ENCODE measurements at regions not wholly inside any gene's neighbourhood (a gene's known extent, or its start where the extent isn't known, plus 50 kb on each side); places are given as distances from the start of the nearest gene placed in this dataset.
"Not testable (repeated sequence)": the region's sequence is repeated elsewhere in the genome, so short reads cannot be mapped to it uniquely, and the experiment has no call there.

DNA sequence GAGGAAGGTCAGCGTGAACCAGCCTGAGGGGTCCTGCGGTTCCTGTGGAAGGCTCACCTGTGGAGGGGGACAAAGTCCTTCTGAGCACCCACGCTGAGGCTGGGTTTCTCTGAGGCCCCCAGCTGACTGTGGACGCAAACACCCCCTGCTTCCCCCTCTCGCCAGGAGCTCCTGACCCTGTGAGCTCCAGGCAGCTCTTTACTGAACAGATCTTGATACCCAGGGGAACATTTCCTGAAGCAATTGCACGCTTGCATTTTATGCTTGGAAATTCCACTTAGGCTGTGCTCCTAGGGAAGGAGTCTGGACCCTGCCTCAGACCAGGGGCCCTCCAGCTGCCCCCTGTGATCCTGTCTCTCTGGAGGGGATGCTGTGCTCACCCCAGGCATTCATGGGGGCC, 454.2 kb upstream of the B3GAT1 start:
- no peak for DNase-seq (ENCODE audit: low spot score)

DNA sequence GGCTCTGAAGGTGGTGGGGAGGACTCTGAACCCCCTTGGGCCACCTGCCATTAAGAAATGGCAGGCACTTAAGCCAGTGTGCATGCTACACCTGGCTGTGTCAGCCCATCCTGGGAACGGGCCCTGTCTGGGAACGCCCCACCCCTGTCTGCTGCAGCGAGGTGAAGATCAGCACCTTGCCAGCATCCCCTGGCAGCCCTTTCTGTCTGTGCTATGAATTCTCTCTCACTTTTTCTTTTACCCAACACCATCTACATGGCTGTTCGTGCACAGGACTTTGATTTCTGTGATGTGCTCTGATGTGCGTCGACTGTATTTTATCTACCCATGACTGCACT, 452.9 kb upstream of the B3GAT1 start:
- DNase-seq (ENCODE audit: low spot score) = no peak

DNA sequence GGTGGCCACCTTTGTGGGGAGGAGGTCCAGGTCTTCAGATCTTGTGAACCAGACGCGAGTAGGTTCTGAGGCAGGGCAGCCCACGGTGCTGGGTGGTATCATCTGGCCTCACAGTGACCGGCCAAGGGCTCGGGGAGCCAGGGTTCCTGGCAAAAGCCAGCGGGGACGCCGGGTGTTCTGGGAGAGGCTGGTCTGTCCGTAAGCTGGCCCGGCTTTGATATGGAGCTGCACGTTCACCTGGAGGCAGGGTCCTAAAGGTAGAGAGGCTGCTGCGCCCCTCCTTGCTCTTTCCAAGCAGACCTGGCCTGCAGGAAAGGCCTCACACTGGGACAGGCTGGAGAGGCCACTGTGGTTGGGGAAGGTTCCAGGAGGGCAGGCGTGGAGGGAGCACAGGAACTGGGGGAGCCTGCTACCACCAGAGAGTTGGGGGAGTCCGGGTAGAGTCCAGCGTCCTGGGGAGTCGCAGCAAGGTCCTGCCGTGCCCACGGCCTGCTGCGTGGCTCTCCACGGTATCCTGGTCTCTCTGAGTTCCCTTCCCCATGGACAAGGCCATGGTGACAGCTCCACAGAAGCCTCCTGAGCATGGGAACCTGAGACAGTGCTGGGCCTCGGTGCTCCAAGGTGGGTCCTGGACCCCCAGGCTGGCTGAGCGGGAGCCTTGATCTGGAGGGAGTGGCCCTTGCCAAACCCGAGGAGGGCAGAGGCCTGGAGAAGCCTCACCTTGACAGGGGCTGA, 452.4 kb upstream of the B3GAT1 start:
- no peak for DNase-seq (ENCODE audit: low spot score)

DNA sequence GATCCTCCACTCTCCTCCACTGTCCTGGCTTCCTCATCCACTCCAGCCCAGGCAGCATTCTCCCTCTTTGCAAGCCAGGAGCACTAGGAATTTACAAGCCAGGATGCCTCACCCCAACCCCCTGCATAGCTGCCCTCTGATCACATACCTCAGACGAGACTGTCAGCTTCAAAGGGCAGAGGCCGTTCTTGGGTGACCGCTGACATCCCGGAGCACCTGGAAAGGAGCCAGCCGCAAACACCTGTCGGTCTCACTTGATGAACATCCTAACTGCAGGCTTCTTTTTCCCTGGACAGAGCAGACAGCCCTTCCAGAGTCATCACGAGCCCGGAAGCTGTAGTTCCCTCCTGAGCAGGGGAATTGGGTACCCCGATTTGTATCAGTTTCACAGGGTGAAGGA, 451.3 kb upstream of the B3GAT1 start:
- DNase-seq (ENCODE audit: low spot score) = no peak

DNA sequence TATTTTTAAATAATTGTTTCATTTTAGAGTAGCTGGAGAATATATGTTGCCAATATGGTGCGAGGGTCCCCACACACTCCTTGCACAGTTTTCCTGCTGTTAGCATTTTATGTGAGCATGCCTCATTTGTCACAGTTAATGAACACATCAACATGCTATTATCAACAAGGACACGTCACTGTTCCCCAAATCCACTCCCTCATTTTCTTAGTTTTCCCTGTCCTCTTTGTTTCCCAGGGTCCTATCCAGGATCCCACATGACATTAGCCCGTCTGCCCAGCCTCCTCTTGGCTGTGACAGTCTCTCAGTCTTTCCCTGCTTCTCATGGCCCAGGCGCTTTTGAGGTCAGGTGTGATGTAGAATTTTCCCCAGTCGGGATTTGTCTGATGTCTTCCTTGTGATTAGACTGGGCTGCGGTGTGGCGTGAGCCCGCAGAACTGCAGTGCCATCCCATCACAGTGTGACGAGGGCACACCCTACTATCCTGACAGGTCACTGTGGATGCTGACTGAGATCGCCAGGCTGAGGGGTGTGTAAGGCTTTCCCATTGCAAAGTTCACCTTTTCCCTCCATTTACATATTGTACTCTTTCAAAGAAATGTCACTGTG, 450.6 kb upstream of the B3GAT1 start:
- DNase-seq (ENCODE audit: low spot score) = no peak

DNA sequence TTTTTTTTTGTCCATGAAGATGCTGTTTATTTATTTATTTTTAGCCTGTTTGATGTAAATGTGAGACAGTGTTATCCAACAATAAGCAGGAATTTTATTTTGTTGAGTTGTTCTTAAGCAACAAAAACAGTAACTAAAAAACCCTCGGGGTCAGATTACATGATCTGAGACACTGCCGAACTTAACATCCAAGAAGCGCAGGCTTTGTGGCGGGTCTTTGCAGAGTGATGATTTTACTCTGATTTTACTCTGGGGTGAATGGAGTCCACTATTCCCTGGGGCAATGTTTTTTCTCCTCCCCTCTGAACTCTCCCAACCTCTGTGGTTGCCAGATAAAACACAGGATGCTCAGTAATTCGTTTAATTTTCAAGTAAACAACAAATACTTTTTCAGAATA, 450.1 kb upstream of the B3GAT1 start:
- no peak for DNase-seq (ENCODE audit: low spot score)

DNA sequence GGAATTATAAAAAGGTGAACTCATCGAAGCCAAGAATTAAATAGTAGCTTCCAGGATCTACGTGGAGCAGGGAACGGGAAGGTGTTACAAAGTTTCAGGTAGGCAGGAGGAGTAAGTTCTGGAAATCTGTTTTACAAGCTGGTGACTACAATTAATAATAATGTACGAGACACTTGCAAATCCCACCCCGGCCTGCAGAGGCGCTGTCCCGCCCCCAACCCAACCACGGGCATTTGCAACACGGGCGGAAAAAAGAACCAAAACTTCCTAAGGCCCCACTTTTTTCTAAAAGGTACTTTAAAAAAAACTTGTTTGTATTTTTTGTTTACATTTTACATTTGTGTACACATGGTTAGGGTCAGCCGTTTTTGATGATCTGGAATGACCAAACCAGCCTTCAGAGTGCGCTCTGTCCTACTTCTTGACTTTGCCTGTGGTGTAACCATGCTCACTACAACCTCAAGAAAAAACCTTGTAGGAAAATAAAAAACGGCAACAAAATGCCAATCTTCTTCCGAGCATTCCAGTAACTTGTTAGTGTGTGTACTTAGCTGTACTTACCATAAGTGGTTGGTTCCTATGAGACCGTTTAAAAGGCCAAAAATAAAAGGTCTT, 449.6 kb upstream of the B3GAT1 start:
- DNase-seq (ENCODE audit: low spot score) = no peak

DNA sequence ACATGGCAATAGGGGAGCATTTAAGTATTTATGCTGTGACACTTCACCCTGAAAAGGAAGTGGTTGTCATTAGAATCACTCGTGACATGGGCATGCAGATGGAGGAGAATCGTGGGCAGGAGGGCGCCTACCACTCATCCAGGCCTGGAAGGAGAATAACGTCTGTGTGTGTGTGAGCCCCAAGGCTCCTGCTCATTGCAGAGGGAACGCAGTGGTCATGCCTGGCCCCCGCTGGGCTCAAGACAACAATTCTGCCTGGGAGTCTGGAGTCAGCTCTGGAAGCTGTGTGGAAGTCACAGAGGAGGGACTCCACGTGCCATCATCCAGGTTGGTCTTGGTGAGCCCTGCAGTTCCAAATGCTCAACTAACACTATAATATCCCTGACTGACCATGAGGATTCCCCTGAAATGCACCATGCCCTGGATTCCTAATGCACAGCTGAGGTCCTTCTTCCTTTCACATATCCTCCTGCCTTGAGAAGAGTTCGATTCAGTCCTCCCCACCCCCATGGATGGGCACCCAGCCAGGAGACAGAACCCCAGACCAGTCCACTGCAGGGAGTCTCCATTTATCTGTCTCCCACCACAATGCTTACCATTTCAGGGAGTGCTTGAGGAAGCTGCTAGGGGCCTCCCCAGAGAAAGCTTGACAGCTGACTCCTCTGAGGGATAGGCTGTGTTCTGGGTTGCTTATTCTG, 446.9 kb upstream of the B3GAT1 start:
- no peak for DNase-seq (ENCODE audit: low spot score)

DNA sequence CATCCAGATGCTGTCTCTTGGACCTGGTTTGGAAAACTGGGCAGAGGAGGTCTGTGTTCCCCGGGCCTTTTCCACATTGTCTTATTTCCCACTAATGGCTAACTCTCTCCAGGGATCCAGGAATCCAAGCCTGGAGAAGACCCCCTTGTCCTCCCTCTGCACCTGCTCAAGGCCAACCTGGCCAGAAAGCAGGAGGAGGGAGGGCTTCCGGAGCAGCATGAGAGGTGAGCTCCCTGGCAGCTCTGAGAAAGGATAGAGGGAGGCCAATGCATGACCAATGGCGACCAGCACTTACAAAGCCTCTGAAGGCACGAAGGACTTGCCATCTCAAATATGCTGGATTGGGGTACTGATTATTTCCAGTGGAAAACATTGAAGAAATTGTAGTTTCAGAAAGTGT, 445.0 kb upstream of the B3GAT1 start:
- DNase-seq (ENCODE audit: low spot score) = no peak

DNA sequence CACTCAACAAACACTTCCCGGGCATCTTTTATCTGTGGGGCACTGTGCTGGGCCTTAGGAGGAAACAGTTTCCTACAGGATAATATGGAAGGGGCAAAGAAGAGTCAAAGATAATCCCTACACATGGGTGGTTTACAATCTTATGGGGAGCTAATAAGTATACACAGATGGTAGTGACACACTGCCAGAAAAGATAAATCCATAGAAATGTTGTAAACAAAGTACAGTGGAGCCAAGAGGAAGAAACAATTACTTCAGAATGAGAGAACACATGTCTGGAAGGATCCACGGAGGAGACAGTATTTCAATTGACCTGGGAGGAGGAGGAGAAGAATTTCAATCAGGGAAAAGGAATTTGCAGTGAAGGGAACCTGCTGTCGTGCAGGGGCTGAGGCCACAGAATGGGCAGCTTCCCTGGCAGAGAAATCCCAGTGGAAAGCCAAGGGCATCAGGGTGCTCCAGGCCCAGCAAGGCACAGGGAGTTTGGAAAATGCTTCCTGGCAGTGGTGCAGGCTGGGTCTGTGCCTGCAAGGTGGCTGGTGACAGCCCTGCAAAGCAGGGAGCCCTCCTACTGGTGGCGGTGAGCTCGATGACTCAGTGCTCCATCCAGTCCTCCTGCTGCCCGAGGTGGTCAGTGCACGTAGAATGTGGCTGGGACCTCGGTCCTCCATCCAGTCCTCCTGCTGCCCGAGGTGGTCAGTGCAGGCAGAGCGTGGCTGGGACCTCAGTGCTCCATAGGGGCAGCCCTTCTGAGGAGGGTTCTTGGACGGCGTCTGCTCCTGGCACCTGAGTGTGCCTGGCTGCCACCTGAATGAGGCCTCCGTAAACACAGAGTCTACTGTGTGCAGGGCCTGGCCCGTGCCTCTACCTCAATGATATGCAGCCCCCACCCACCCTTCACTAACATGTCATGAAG, 444.3 kb upstream of the B3GAT1 start:
- DNase-seq (ENCODE audit: low spot score) = no peak

DNA sequence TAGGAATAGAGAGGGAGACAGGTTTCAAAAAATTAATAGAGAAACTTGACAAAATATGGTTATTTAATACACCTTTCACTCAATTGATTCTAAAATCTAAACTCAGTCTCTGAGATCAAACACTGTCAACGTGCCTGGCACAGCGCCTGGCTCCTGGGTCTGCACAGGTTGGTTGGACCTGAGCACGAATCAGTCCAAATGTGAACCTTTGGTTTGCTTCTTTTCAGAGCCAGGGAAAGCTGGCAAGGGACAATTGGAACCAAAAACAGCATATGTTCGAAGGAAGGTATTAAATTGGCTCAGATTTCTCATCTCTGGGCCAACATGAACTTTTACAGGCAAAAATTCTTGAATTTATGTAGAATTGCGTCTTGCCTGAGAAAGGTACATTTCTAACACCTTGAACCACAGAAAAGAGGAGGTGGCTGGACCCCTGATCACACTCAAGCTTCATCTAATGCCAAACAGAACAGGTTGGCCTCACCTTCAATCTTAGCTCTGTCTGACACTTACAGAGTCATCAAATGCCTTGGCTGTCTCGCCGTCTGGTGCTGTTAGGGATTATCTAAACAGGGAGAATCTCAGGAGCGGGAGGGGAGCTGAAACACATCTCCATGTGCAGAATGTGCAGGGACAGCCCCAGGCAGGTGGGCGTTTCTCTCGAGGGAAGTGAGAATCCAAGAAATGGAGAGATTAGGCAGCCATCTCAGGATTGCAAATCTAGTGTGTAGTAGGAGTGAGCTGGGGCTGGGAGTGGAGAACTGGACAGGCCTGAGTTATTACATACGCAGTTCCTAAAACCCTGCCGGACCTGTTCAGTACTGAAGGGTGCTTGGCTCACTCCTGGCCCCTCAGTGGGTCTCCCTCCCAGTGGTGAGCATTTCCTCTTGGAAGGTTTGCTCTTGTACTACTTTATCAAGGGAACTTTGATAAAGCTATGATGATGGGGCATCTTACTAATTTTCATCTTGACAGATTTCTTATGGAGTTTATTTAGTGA, 442.2 kb upstream of the B3GAT1 start:
- DNase-seq (ENCODE audit: low spot score) = no peak

DNA sequence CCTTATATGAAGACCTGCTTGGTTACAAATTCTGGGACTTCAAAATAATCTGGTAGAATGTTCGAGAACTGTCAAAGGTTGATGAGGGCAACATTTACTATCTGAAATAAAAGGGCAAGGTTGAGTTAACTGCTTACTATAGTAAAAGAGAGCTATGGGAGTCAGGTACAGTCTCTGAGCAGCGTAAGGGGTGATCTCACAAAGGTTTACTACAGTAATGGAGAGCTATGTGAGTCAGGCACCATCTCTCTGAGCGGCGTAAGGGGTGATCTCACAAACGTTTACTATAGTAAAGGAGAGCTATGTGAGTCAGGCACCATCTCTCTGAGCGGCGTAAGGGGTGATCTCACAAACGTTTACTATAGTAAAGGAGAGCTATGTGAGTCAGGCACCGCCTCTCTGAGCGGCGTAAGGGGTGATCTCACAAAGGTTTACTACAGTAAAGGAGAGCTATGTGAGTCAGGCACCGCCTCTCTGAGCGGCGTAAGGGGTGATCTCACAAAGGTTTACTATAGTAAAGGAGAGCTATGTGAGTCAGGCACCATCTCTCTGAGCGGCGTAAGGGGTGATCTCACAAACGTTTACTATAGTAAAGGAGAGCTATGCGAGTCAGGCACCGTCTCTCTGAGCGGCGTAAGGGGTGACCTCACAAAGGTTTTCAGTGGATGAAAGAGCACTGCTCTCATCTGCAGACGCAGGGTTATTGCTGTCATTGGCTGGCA, 439.6 kb upstream of the B3GAT1 start:
- DNase-seq (ENCODE audit: low spot score) = not testable (repeated sequence)

DNA sequence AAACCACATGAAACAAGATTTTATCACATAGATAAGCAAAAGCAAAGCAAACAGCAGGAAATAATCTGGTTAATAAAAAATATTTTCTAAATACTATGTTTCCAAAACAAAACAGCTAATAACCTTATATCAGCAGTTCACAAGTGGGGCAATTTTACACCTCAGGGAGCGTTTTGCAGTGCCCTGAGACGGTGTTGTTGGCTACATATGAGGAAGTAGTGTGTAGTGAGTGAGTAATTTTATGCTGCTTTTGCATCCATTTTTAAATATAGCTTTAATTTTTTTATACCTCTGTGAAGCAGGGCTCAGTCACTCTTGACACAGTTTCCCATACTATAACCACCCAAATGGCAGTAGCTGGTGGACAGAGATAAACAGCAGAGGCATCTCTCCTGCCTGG, 438.5 kb upstream of the B3GAT1 start:
- no peak for DNase-seq (ENCODE audit: low spot score)

DNA sequence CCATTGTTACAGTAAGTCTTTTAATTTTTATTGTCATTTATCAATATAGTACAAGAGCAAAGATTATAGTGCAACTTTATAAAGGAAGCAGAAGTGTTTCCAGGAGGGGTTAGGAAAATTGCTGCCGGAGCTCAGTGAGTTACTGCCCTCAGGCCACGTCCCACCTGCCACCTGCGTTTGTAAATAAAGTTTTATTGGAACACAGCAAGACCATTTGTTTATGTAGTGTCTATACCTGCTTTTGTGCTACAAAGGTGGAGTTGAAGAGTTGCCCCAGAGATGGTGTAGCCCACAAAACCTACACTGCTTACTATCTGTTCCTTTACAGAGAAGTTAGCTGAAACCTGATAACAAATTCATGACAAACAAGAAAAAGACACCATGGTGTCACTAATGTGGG, 437.8 kb upstream of the B3GAT1 start:
- no peak for DNase-seq (ENCODE audit: low spot score)

DNA sequence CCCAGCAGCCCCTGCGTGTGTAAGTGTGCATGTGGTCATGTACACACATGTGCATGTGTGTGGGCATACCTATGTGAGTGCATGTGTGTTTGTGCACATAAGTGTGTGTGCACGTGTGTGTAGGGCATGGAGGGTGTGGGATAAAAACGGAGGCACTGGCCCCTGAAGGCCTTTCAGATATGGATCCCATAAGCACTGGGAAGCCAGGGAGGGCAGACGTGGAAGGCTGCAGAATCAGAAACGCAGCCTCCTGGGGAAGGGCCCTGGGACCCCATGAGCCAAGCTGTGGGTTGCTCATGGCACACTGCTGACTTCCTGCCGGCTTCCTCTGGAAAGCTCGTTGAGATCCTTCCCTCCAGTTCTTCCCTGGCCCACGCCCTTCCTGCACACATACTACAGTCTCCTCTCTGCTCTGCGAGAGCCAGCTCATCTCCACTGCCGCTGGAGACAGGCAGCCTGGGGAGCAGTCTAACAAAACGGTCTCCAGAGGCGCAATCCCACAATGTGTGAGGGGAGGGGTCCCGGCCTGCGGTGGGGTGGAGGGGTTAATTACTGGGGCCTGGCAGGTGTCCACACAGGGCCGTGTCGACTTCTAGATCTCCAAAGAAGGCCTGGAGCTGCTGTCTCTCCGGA, 435.2 kb upstream of the B3GAT1 start:
- DNase-seq (ENCODE audit: low spot score) = no peak

DNA sequence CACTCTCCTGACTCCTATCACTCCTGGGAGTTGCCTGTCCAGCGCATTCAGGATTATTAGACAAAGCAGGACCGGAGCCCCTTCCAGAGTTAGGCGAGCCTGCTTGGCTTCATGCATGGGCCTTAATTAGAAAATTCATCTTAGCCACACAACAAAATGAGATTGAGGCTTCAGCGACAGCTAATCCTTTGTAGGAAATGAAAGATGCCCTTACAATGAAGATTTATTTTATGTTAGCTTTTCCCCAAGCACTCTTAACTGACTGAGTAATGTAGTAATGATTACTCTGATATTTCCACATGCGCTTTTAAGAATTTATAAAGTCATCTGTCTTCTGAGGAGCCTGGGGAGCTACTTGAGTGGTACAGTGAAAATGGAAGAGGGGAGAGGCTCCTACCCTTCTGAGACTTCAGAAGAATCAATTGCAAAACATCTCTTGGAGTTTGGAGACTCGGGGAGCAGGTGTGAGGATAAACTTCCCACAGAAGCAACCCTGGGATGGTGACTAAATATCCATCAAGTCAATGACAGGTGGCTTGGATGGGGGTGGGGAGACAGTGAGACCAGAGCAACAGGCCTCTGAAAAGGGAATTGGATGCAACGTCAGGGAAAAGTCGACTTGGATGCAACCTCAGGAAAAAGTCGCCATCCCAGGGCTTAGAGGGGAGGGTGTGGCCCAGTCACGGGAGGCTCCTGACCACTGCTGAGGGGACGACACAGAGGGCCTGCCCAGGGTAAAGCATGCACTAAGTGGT, 434.5 kb upstream of the B3GAT1 start:
- DNase-seq (ENCODE audit: low spot score) = no peak

DNA sequence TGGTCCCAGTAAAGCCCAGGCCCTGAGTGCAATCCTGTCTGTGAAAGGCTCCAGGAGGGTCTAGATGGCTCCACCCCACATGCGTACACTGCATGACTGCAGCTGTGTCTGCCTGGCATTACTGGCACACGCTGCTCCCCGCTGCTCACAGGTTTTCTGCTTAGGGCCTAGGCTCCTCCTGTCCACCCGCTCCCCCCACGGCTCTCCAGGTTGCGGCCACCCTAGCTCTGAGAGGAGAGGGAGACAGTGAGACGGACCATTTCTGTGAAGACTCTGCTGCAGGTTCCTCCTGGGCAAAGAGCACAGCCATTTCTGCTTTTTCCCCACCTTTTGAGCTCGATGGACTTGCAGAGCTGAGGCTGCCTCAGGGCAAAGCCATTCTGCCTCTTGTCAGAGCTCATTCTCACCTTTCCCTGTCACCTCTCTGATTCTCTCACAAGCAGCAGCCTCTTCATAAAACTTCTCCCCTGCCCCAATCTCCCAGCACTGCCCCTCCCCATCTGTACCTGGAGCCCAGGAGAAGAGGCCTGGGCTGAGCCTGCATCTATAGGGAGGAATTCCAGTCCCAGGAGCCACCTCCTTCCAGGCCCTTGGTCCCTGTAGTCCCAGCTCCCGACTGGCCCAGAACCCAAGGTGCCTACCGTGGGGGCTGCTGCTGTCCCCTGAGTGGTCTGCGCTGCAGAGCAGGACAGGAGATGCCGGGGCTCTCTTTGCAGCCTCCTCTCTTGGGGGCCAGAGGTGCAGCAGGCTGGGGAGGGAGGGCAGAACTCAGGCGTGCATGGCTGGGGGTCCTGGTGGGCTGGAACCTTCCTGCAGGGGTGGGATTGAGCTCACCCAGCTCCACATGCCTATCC, 433.7 kb upstream of the B3GAT1 start:
- DNase-seq (ENCODE audit: low spot score) = no peak

DNA sequence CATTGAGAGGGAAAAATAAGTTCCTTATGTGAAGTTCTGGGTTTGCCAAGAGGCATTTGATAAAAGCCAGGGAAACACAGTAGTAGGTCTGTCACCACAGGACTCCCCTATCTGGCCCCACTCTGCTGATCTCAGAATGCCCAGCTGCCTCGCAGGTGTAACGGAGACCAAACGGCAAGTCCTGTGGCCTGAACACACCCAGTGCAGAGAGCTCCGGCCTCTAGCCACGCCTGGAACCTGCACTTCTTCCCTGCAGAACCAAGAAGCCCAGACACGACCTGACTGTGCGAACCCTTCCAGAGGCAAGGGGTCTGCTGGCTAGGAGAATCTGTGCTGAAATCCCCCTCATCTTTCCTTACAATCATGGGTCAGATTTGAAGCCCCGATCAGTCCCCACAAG, 432.8 kb upstream of the B3GAT1 start:
- no peak for DNase-seq (ENCODE audit: low spot score)

Data from hepatic stellate cell (primary cell).